MCF 10A (cell line): ENCODE measurements at regions not wholly inside any gene's neighbourhood (a gene's known extent, or its start where the extent isn't known, plus 50 kb on each side); places are given as distances from the start of the nearest gene placed in this dataset.

Experiments
- BruUV-seq: library from RNA; stranded (reverse); fragments of 400-500 nt; replicated peaks from 2 replicates; lab custom pipeline; 2021; lab: Mats Ljungman, UMichigan
- CTCF ChIA-PET: fragments of 300-600 bp; sonication (Branson Sonifier 250); formaldehyde crosslinking; extraction: SDS; loops from one replicate; lab custom pipeline; 2021; ENCODE audit warnings: antibody characterized with exemption, inconsistent platforms; lab: Yijun Ruan, JAX
- POLR2A ChIA-PET: fragments of 300-600, 350-650 bp; sonication (Branson Sonifier 250); formaldehyde crosslinking; extraction: SDS; loops from one replicate; lab custom pipeline; 2020; ENCODE audit warnings: antibody characterized with exemption, inconsistent platforms; lab: Yijun Ruan, JAX
- DNase-seq: peaks from one replicate; pipeline ENCODE4 v3.0.0-alpha.2; 2018; ENCODE audit not compliant: unreplicated experiment
- H3K27ac Mint-ChIP-seq: one replicate; pipeline ENCODE4 v1.8.0; 2022; ENCODE audit warnings: mild to moderate bottlenecking, low read depth, mixed read lengths; ENCODE audit not compliant: unreplicated experiment
- H3K27me3 Mint-ChIP-seq: one replicate; pipeline ENCODE4 v1.8.0; 2022; ENCODE audit warnings: mixed read lengths; ENCODE audit not compliant: insufficient read depth, unreplicated experiment
- H3K36me3 Mint-ChIP-seq: one replicate; pipeline ENCODE4 v1.8.0; 2022; ENCODE audit warnings: mild to moderate bottlenecking, moderate library complexity, mixed read lengths; ENCODE audit not compliant: insufficient read depth, unreplicated experiment
- H3K4me1 Mint-ChIP-seq: one replicate; pipeline ENCODE4 v1.8.0; 2022; ENCODE audit warnings: mixed read lengths; ENCODE audit not compliant: insufficient read depth, unreplicated experiment
- H3K4me3 Mint-ChIP-seq: one replicate; pipeline ENCODE4 v1.8.0; 2022; ENCODE audit warnings: mild to moderate bottlenecking, moderate library complexity, mixed read lengths; ENCODE audit not compliant: unreplicated experiment
- H3K9me3 Mint-ChIP-seq: one replicate; pipeline ENCODE4 v1.8.0; 2022; ENCODE audit warnings: mixed read lengths; ENCODE audit not compliant: unreplicated experiment
- CTCF ChIP-seq: fragments of 200-600 bp; IDR thresholded peaks from one replicate; pipeline ENCODE4 v1.8.0; 2022; ENCODE audit warnings: antibody characterized with exemption, mild to moderate bottlenecking; ENCODE audit not compliant: unreplicated experiment
- intact Hi-C: fragments of 100-400 bp; cut with micrococcal nuclease; formaldehyde crosslinking; loops from 2 replicates; pipeline ENCODE4 v1.14.1; 2022

GRCh38 chr1:91176250-91176649, 154.4 kb upstream of the ZNF644 start:
- CTCF ChIA-PET: interaction anchor here (0.7 to 3.4 kb wide), 3 partner anchors 11 to 1129 kb away, joined by 3 to 33 read pairs (median 3); no protein-coding TSS in a partner anchor
- H3K27me3 Mint-ChIP-seq: peaks cover 26% of the 10 kb centered on the region
- H3K4me3 Mint-ChIP-seq: no peak overlapping the region

GRCh38 chr1:91174734-91175133, 152.9 kb upstream of the ZNF644 start:
- no peak for DNase-seq
- no peaks in the 10 kb centered on the region for H3K9me3 Mint-ChIP-seq
- intact Hi-C loops: no loop called here
- ChIA-PET POLR2A (interaction anchor here (1.0 kb wide), 1 partner anchor 9 kb away, joined by 3 read pairs; no protein-coding TSS in a partner anchor), CTCF (interaction anchor here (3.4 kb wide), 1 partner anchor 9 kb away, joined by 33 read pairs; no protein-coding TSS in a partner anchor)
- H3K27me3 Mint-ChIP-seq: peaks cover 26% of the 10 kb centered on the region
- no TSS peak for BruUV-seq
- H3K4me3 Mint-ChIP-seq: no peak overlapping the region
- no peak overlapping the region for H3K27ac Mint-ChIP-seq
- no peaks in the 10 kb centered on the region for H3K36me3 Mint-ChIP-seq
- no peaks in the 10 kb centered on the region for H3K4me1 Mint-ChIP-seq
- TF ChIP-seq CTCF: no peak

More at GRCh38 chr1:91176250-91176649, 154.4 kb upstream of the ZNF644 start:
- no peaks in the 10 kb centered on the region for H3K36me3 Mint-ChIP-seq
- DNase-seq: no peak
- H3K4me1 Mint-ChIP-seq: no peaks in the 10 kb centered on the region
- intact Hi-C loops: no loop called here
- POLR2A ChIA-PET: no interaction called here
- no peaks in the 10 kb centered on the region for H3K9me3 Mint-ChIP-seq
- no TSS peak for BruUV-seq
- H3K27ac Mint-ChIP-seq: no peak overlapping the region
- no peak for TF ChIP-seq CTCF

GRCh38 chr1:91173346-91173890, 151.6 kb upstream of the ZNF644 start:
- BruUV-seq: no TSS peak

GRCh38 chr1:91172541-91172940, 150.7 kb upstream of the ZNF644 start:
- CTCF ChIA-PET: interaction anchor here (0.6 kb wide), 1 partner anchor 423 kb away, joined by 3 read pairs; no protein-coding TSS in a partner anchor
- no TSS peak for BruUV-seq
- Mint-ChIP-seq H3K9me3 (no peaks in the 10 kb centered on the region), H3K4me1 (no peaks in the 10 kb centered on the region), H3K36me3 (no peaks in the 10 kb centered on the region), H3K4me3 (no peak overlapping the region), H3K27me3 (peaks cover 26% of the 10 kb centered on the region), H3K27ac (no peak overlapping the region)
- no peak for DNase-seq
- POLR2A ChIA-PET: no interaction called here
- TF ChIP-seq CTCF: no peak
- intact Hi-C loops: no loop called here

More at GRCh38 chr1:91173346-91173890, 151.6 kb upstream of the ZNF644 start:
- no peaks in the 10 kb centered on the region for H3K36me3 Mint-ChIP-seq
- peaks cover 26% of the 10 kb centered on the region for H3K27me3 Mint-ChIP-seq
- intact Hi-C loops: no loop called here
- no peak overlapping the region for H3K27ac Mint-ChIP-seq
- H3K9me3 Mint-ChIP-seq: no peaks in the 10 kb centered on the region
- H3K4me3 Mint-ChIP-seq: no peak overlapping the region
- TF ChIP-seq CTCF: no peak
- CTCF ChIA-PET: interaction anchor here (0.6 to 3.4 kb wide), 3 partner anchors 8 to 424 kb away, joined by 3 to 33 read pairs (median 5); no protein-coding TSS in a partner anchor
- no peak for DNase-seq
- no peaks in the 10 kb centered on the region for H3K4me1 Mint-ChIP-seq
- POLR2A ChIA-PET: interaction anchor here (1.0 kb wide), 1 partner anchor 11 kb away, joined by 3 read pairs; no protein-coding TSS in a partner anchor
